ENCODE measurements at regions not wholly inside any gene's neighbourhood (a gene's known extent, or its start where the extent isn't known, plus 50 kb on each side); places are given as distances from the start of the nearest gene placed in this dataset.

DNA sequence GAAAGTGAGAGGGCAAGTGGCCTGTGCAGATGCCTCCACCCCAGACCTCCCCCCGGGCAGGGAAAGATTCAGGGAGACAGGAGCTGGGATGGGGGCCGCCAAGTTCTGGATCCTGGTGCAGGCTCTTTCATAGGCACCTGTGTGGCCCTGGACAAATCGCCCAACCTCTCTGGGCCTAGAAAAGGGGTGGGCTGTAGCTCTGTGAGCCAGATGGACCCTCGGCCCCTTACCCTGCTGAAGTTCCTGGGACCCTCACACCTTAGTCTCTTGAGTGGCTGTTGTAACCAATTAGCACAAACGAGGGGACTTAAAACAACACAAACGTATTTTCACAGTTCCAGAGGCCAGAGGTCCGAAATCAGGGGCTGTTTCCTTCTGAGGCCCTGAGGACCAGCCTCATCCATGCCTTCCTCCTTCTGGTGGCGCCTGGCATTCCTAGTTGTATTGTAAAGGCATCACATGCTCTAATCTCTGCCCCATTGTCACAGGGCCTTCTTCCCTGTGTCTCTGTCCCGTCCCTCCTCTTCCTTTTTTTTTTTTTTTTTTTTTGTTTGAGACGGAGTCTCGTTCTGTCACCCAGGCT lies 352.6 kb downstream of the SEC14L1 start:
- no peak for DNase-seq

DNA sequence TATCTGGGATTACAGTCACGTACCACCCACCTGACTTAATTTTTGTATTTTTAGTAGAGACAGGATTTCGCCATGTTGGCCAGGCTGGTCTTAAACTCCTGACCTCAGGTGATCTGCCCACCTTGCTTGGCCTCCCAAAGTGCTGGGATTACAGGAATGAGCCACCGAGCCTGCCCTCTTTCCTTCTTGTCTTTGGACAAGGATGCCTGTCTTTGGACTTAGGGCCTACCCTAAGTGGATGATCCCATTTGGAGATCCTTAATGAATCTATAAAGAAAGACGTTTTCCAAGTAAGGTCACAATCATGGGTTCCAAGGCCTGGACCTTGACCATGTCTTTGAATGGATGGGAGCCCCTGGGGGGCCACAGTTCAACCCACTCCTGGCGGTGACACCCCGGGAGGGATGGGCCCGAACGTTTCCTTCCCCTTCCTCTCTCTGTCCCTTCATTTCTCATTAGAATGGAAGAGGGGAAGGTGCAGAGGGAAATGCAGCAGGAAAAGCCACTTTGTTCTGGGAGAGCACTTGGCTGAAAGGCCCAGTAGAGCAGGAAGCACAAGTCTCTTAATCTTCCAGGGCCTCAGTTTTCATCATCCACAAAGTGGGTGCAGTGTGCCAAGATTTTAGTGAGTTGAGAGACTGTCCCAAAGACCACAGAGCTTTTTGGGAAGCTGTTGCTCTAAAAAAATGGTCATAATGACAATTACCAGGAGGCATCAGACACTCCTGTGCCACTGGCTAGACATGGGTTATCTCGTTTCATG lies 353.3 kb downstream of the SEC14L1 start:
- DNase-seq = no peak

DNA sequence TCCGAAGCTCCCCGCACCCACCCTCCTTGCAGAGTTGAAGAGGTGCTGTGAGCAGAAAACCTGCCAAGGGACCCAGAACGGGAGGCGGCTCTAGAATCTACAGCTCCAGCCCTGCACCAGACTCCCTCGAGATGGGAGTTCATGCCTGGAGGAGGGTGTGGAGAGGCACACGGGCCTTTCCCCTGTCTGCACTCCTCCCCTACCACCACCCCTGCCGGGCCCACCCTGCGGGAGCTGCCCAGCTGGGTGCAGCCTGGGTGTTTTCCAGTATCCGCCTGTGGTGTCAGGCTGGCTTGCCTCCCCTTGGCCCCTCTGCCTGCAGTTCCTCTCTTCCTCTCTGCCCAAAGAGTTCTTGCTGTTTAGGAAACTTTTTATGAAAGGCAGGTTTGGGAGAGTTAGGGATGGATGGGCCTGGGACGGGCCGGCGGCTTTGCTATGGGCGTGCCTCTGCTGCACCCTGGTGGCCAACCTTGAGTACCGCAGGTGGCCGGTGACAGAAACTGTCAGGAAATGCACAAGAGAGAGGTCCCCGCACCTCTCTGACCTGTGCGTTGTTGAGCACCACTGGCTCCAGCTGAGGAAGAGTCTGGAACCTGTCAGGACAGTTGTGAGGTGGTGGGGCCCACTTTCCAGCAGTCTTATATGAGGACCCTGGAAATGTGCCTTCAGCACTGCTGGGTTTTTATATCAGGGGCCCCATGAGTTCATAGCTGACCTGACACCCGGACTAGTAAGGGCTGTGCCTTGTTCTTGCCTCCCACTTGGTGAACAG lies 354.1 kb downstream of the SEC14L1 start:
- peak; percentile 84 for DNase-seq

DNA sequence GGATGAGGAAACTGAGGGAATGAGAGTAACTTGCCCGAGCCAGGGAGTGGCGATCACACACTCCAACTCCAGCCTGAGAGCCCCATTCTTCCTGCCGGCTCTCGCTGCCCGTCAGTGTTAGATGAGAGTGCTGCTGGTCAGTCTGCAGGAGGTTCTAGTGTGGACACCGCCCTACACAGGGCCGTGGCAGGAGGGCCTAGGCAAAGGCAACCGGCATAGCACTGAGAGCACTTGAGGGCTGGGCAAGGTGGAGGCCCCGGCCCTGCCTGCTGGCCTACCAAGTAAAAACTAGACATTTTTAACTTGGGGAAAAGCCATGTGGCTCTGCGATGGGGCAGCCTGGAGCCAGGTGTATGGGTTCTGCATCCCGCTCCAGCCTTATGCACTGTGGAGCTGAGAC lies 354.8 kb downstream of the SEC14L1 start:
- DNase-seq = no peak

DNA sequence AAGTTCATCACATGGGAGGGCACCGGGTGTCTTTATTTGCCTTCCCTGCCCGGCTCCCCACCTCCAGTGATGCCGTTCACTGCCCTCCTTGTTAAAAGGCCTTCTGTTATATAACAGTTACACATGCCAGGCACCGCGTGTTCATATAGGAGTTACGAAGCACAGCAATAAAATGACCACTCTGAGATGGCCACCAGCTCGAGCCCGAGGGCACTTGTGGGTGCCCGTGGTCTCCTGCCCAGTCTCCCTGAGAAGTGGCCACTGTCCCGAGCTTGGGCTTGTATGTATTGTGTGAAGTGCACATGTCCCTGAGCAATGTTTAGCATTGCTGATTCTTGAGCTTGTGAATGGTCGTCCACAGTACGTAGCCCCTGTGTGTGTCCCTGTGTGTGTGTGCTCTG lies 355.6 kb downstream of the SEC14L1 start:
- no peak for DNase-seq

DNA sequence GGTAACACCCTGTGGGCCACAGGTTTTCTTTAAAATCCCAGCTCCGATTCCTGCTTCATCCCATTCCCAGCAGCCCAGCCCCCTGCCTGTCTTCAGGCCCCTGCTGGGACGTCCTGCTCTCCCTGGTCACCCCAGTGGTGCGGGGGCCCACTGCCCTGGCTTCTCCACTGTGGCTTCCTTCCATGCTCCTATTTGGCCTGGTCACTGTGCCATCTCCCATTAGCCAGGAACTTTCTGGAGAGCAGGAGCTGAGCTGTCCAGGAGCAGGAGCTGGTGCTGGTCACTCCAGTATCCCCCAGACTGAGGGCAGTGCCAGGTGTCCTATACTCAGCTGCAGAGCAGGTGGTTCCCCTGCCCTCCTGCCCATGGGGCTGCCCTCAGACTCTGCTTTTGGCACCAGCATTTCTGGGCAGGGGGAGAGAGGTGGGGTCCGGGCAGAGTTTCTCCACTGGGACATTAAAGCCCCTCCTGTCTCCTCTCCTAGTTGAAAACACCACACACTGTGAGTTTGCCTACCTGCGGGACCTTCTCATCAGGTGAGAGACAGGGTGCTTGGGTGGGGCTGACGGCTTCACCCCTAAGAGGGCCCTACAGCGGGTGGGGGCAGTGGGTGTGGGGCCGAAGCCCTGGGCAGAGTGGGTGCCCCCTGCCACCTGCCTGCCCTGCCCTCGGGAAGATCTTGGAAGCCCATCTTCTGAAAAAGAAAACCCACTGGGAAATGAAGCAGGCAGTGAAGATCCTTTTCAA lies 356.2 kb downstream of the SEC14L1 start:
- no peak for DNase-seq

DNA sequence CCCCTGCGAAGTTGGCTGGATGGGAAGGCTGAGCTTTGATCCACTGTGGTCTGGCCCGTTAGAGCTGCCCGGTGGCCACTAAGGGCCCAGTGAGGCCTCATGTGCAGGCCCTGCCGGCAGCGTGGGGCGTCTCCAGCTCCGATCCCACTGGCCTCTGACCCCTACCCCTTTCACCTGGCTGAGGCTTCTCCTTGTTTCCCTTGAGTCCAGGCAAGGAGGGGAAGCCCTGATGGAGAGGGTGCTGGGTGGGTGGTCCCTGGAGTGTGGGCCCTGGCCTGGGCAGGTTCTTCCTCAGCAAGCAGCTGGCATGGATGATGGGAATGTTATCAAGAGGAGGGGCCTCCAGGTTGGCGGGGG lies 356.8 kb downstream of the SEC14L1 start:
- DNase-seq = no peak

DNA sequence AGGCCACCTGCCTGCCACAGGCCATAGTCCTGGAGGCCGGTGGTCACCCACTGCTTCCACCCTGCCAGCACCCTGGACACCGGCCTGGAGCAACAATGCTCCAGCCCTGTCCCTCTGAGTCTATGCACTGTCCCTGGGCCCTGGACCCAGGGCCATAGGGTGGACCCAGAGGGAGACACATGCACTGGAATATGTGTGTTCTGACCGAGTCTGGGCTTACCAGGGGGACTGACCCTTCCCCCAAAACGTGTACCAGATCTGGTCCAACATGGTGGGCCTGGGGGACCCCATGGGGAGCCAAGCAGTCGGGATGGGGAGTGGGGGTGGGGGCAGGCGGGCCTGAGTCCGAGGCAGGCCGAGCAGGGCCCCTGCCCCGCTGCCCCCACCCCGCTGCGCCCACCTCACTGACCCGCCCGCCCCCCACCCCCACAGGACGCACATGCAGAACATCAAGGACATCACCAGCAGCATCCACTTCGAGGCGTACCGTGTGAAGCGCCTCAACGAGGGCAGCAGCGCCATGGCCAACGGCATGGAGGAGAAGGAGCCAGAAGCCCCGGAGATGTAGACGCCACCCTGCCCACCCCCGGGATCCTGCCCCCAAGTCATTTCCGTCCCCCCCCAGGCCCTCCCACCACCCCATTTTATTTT lies 357.4 kb downstream of the SEC14L1 start:
- DNase-seq = no peak

DNA sequence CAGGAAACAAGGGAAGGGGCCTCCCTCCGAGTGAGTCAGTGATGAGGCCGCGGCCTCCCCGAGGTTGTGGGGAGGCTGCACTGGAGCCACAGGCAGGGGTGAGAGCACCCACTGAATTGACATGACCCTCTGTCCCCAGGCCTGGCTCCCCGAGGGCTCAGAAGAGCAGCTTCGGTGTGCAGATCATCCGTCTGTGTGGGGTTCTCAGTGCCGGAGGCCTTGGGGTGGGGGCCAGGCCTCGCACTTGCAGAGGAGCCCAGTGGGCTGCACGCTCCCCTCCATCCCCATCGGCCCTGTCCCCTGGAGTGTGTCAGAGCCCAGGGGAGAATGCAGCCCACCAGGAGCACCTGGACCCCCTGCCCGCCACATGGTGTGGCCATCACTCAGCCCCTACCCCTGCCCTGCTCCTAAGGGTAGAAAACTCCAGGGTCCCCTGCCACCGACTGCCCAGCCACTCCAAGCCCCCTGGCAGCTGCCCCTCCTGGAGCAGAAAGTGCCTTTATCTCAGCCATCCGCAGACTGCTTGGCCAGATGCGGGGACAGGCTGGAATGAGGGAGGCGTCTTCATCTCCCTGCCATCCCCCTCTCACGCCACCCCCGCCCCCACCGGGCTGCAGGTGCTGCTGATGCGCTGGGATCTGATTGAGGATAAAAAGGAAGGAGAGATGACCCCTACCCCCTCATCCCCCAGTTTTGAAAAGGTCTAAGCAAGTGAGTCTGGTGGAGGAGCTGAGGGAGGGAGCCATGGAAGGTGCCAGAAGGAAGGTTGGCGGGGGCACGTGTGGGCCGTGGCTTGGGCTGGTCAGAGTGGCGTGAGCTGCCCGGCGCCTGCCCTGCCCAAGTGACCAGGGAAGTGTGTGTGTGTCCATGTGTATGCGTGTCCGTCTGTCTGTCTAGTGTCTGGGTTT lies 358.3 kb downstream of the SEC14L1 start:
- no peak for DNase-seq

DNA sequence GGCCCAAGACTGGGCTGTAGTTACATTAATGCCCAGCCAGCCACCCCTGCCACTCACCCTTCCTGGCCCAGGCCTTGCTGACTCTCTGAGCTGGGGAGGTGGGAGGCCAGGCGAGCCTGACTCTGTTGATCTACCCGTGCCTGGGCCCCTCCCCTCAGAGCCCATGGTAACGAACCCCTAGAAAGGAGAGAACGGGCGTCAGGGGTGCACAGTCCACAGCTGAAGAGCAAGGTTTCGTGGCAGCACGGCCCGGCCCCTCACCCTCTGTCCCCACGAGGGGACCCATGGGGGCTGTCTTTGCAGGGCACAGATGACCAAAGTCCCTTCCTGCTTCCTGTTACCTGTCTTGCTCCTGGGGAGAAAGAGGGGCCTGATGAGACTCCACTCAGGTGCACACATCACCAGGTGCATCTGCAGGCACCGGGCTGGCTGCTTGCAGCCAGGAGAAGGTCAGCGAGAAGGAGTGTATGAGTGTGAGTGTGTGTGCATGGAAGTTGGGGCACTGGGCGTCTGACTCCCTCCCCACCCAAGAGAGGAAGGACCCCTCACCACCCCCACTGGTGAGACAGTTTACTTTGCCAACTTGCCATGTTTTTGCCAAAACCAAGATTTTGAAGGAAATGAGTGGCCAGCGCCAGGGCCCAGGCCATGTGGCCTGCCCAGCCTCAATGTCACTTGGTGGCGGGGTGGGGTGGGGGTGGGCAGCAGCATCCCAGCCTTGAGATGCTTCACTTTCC lies 359.1 kb downstream of the SEC14L1 start:
- no peak for DNase-seq

DNA sequence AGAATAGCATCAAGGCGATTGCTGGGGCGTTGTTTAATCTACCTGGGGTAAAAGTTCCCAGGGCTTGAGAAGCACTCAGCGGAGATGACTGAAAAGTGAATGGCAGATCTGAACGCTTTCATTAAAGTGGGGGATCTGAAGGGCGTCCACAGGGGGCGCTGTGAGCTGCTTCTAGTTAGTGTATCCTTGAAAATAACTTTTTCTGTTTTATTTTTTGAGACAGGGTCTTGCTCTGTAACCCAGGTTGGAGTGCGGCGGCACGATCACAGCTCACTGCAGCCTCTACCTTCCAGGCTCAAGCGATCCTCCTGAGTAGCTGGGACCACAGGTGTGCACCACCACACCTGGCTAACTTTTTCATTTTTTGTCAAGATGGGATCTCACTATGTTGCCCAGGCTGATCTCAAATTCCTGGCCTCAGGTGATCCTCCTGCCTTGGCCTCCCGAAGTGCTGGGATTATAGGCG lies 360.4 kb downstream of the SEC14L1 start:
- peak; percentile 36 for DNase-seq

DNA sequence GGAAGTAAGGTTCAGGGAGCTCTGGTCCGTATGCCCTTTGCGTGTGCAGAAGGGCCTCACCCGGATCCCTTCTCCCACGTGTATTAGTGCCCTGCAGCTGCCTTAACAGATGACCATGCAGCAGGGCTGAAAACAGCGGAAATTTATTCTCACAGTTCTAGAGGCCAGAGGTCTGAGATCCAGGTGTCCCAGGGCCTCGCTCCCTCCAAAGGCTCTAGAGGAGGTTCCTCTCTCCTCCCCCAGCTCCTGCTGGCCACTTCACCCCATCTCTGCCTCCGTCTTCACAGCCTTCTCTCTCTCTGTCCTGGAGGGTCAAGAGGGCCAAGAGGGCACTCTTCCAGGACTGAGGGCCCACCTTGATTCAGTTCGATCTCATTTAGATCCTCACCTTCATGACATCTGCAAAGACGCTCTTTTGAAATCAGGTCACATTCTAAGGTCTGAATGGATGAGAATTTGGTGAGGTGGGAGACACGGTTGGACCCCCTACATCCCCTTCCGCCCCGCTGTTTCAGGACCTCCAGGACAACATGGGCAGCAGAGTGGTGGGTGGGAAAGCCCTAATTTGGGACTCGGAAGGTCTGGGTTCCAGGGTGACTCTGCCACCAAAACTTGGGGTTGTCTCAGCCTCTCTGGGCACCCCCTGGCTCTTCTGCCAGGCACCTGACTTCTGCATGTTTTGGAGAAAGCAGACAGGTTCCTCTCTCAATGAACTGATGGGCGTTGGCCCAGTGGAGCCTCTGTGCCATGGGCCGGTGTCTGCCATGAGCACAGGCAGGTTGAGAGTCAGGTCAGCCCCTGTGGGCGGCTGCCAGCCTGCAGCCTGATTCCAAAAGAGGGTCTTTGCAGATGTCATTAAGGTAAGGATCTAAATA lies 361.2 kb downstream of the SEC14L1 start:
- DNase-seq = no peak

DNA sequence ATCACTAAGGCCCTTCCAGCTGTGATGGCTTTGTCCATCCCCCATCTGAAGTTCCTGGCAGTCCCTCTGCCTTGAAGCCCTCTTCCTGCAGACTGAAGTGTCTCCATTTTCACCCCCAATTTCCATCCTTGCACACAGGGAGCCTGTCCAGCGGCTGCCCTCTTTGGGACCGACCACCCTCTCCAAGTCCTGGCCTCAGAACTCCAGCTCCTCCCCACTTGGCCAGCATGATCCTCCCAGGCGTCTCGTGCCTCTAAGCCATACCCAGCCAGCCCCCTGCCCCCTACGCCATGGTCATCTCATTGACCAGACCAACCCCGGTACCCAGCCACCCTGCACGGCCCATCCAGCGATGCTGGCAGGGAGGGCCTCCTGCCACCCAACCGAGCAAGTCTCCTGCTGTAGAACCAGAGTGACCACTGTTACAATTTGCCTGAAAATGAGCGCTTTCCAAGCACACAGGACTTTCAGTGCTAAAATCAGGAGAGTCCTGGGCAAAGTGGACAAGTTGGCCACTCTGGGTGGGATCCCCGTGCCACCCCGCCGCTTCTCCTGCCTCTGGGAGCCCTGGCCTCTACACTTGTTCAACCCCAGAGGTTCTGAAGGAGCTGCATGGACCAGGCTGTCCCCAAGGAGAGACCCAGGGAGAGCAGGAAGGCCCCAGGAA lies 362.0 kb downstream of the SEC14L1 start:
- no peak for DNase-seq

DNA sequence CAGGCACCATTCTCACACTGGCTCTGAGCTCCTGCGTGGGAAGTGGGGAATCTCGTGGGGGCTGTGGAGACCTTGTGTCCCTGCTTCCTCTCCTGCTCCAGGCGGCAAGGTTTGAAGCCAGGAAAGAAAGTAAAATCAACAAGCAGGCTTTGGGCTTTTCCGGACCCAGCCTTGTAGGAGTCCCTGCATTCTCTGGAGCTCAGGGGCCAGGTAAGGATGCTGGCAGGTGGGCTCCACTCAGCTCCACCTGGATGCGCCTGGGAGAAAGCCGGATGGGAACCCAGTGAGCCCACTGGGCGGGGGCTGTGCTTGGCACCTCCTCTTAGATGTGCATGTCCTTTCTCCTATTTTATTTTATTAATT lies 362.5 kb downstream of the SEC14L1 start:
- no peak for DNase-seq

DNA sequence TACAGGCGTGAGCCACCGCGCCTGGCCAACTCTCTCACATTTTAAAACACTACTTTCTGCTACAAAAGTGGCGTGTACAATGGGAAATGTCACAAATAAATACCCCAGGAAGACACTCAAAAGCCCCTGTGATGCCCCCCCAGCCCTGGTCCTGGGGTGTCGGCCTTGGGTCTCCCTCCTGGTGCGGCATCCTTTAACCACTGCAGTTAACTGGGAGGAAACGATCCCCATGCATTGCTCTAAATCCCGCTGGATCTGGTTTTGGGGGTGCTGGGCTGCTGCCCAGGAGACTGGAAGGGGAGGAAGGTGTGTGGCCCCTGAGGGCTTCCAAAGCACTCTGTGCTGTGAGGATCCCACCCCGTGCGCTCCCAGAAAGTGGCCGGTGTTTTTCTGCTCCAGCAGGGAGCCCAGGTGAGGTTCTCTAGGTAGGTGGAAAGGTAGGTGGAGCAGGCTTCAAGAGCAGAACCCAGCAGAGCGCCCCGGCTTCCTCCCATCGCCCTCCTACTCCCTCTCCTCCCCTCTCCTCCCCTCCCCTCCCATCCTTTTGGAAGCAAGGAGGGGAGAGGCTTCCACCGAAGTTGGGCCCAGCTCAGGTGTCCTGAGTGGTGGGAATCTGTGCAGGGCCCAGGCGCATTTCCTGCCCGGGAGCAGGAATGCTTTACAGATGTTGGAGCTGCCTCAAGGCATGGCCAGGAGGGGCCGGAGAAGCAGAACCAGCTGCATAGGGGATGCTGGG lies 363.3 kb downstream of the SEC14L1 start:
- no peak for DNase-seq

DNA sequence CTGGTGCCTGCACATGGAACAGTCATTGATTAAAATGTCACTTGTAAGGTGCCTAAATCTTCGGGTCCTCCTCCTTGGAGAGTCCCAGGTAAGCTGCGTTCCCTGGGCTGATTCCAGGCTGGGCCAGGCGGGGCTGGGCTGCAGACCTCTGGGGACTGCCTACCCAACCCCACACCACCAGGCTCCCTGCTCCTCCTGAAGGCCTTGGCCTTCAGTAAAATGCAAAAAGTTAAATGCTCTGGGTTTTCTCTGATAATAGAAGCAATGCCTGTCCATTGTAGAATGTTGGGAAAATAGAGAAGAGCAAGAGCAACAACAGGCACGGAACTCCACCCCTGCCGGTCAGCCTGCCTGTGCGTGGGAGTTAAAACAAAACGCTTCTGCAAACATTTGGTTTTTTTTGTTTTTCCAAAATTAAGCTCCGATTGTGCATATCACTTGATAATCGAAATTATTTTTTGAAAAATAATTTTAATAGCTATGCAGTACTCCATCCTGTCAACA lies 363.9 kb downstream of the SEC14L1 start:
- DNase-seq = no peak

DNA sequence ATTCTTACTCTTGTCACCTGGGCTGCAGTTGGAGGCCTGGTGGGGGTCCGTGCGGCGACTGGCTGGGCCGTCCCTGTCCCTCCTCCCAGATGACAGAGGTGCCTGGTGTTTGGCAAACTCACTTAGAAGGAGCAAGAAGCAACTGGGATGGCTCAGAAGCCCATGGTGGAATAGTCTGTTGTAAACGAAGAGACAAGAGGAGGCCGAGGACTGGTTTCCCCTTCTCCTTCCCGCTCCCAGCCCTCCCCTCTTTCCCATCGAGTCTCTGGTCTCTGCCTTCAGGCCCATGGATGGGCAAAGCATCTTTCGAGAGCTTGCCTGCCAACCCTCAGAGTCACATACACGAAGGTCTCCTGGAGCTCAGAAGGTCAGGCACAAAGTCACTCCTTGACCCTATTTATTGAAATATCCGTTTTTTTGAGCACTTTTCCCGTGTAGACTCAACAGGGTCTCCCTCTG lies 364.4 kb downstream of the SEC14L1 start:
- no peak for DNase-seq

DNA sequence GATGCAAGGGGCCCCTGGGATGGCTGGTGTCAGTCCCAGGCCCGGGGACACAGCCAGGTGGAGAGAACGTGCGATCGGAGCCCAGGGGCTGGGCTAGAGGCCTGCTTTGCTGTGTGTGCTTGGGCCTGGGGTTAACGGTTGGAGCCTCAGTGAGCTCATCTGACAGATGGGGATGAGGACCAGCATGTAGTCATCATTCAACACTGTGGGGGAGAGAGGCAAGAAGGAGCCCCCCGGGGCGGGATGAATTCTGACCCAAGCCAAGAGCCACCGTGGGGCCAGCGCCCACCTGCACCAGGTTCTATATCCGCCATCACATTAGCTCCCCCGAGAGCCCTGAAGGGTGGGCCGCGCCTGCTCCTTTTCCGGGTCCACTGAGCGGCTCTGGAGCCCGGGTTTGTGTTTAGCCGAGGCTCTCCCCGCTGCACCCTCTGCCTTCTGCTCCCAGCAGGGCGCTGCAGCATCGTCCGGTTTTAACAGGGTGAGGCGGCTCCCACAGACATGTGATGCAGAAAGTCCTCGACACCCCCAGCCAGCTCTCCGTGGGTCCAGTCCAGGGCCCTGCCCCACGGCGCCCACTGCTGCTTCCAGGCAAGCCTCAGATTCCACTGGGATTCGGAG lies 365.7 kb downstream of the SEC14L1 start:
- DNase-seq = no peak

Measured in activated CD4-positive, alpha-beta T cell treated with anti-CD3 and anti-CD28 coated beads, Interleukin-2, Interleukin-6, amounts not matched to agents 100 ng/mL and 50 ng/mL, durations not matched to agents 16 hours and 8 hours (primary cell).